Psoas muscle (tissue), 7 donors: ENCODE measurements at regions not wholly inside any gene's neighbourhood (a gene's known extent, or its start where the extent isn't known, plus 50 kb on each side); places are given as distances from the start of the nearest gene placed in this dataset.

Experiments
- ATAC-seq, 4 donors: fragments of 200-7000 bp; cut with Tn5 transposase; one replicate each; pipeline ENCODE4 v1.9.1; 2020; ENCODE audit warnings: moderate library complexity in 3 of 4, mild to moderate bottlenecking in 2 of 4
- DNase-seq, 2 donors: peaks; one replicate each; pipeline ENCODE4 v3.0.0-alpha.2; 2020
- H3K27ac ChIP-seq: fragments of 200-600 bp; one replicate; pipeline ENCODE4 v1.8.0; 2022
- H3K27me3 ChIP-seq, 3 donors: fragments of 200-600 bp in 1 of 3; one replicate each; pipeline versions ENCODE4 v1.6.1 to v1.8.0; 2013 to 2022; ENCODE audit warnings: low read length in 2 of 3, mild to moderate bottlenecking in 2 of 3, moderate library complexity in 1 of 3; ENCODE audit not compliant: insufficient read depth in 3 of 3
- H3K36me3 ChIP-seq, 2 donors: fragments of 200-600 bp in 1 of 2; one replicate each; pipeline versions ENCODE4 v1.6.1 to v1.8.0; 2013 to 2022; ENCODE audit warnings: low read depth in 1 of 2, mild to moderate bottlenecking in 1 of 2, moderate library complexity in 1 of 2; ENCODE audit not compliant: insufficient read depth in 1 of 2
- H3K4me1 ChIP-seq: fragments of 200-600 bp; one replicate; pipeline ENCODE4 v1.8.0; 2022
- H3K4me3 ChIP-seq: fragments of 200-600 bp; one replicate; pipeline ENCODE4 v1.8.0; 2022; ENCODE audit warnings: mild to moderate bottlenecking
- H3K9me3 ChIP-seq: fragments of 200-600 bp; one replicate; pipeline ENCODE4 v1.8.0; 2022
- WGBS, 3 donors: extraction: QIAGEN DNeasy Blood & Tissue Kit; methylation state at CpG; one replicate each; pipeline versions ENCODE4 v1.1.6 to v1.1.7; 2013; 5-methylcytosine and 5-hydroxymethylcytosine counted together
- intact Hi-C, 2 donors: fragments of 100-400 bp; cut with DNase I; formaldehyde crosslinking; loops; one replicate each; pipeline versions ENCODE4 v1.11.0 to v1.14.2; 2022
- TF ChIP-seq, protein P1 (sequence below): fragments of 200-600 bp; IDR thresholded peaks from one replicate; pipeline ENCODE4 v1.8.0; 2022; ENCODE audit warnings: antibody characterized with exemption
- donor health status: healthy with polysubstance abuse.
- donor health status: DM: no; HTN: no; CAD: no; lungs with moderate emphysema.
- donor health status: Bipolar disorder and iron deficiency.
- donor health status: healthy.
- donor health status: DM: yes; HTN: yes; CAD: no.
- donor health status: DM: no; HTN: no; CAD: no.
- donor health status: DM: yes; HTN: yes; CAD: no.

DNA sequence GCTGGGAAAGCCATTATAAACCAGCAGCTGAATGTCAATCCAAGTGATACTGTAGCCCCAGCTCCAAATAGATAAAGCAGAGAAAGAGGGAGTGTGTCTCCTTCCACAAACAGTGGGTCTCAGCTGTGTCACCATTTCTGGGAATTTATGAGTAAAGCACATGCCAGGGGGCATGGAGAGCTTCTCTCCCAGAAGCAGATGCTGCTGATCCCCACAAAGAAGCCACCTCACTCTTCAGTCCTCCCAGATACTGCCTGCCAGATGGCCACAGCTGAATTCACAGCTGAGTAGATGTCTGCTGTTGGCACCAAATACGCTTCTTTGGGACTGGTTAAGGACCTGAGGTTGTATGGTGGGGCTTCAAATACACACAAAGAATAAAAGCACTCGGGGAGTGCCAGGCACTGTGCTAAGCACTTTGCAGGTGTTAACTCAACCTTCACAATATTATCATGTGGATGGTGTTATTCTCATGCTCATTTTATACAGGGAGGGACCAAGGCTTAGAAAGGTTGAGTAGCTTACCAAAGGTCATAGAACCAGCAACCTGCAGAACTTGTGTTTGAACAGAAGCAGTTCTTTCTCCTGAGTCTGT lies 298.3 kb downstream of the CDH11 start:
- no peak for DNase-seq
- no peak for ATAC-seq
- intact Hi-C loops = no loop called here
- Histone ChIP-seq H3K4me1 (no peaks in the 10 kb centered on the region), H3K4me3 (no peak overlapping the region), H3K27ac (no peak overlapping the region), H3K27me3 (no peaks in the 10 kb centered on the region), H3K9me3 (no peaks in the 10 kb centered on the region), H3K36me3 (no peaks in the 10 kb centered on the region)
- TF ChIP-seq, protein P1, sequence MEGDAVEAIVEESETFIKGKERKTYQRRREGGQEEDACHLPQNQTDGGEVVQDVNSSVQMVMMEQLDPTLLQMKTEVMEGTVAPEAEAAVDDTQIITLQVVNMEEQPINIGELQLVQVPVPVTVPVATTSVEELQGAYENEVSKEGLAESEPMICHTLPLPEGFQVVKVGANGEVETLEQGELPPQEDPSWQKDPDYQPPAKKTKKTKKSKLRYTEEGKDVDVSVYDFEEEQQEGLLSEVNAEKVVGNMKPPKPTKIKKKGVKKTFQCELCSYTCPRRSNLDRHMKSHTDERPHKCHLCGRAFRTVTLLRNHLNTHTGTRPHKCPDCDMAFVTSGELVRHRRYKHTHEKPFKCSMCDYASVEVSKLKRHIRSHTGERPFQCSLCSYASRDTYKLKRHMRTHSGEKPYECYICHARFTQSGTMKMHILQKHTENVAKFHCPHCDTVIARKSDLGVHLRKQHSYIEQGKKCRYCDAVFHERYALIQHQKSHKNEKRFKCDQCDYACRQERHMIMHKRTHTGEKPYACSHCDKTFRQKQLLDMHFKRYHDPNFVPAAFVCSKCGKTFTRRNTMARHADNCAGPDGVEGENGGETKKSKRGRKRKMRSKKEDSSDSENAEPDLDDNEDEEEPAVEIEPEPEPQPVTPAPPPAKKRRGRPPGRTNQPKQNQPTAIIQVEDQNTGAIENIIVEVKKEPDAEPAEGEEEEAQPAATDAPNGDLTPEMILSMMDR = no peak
- 39 to 57% (median 44%) methylated on average over 2 of the region's 2 CpGs for WGBS, 3 donors

DNA sequence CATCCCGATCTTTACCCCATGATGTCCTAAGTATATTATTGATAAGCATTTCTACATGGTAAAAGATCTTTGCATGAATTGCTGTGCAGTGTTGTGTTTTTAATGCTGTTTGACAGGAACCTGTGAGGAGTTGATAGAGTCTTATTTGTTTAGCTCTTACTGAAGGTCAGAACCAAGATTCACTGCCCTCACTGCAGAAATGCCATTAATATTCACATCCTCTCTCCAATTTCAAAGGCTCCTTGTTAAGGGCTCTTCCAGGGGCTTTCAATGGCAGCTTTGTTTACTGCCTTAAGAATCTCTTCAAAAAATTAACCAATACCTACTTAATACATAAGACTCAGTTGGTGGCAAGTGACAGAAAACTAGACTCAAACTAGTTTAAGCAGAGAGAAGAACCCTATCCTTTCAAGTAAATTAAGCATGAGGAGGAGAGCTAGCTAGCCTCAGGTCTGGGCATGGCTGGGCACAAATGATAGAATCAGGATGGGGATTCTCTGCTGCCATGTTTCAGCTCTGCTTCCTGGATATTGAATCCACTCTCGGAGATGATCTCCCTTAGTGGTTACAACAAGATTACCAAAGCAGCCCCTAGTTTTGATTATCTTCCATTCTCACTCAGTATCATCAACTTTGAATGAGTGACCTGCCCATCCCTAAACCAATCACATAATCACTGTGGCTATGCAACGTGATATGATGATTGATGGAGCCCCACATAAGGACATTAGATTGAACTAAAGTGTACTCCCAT lies 311.8 kb downstream of the CDH11 start:
- ATAC-seq (no peak), DNase-seq (no peak)
- no peak overlapping the region for H3K4me3 ChIP-seq
- no peaks in the 10 kb centered on the region for H3K36me3 ChIP-seq
- no peaks in the 10 kb centered on the region for H3K27me3 ChIP-seq
- no peaks in the 10 kb centered on the region for H3K9me3 ChIP-seq
- WGBS, 3 donors = 88 to 90% (median 88%) methylated on average over 3 of the region's 3 CpGs
- no peaks in the 10 kb centered on the region for H3K4me1 ChIP-seq
- intact Hi-C loops = loop anchor here in 1 of 2 donors (10.0 kb wide), 1 partner anchor 65 kb away; no protein-coding TSS in a partner anchor
- TF ChIP-seq, protein P1 = no peak
- no peak overlapping the region for H3K27ac ChIP-seq

DNA sequence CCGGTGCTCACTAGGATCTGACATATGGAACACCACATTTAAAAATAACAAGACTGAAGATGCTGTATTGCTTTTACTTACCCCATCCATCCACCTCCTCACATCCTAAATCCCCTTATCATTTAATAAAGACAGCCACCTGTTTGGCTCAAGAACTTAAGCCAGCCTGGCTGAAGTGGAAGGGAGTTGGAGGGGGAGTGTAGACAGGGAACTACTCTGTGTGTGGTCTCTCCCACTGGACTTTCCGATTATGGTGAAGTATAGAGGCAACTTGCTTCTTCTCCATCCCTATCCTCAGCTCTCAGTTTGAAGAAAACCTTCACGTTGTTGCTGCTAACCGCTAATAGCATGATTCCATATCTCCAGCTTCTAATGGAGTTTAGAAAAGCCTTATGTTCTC lies 313.4 kb downstream of the CDH11 start:
- Histone ChIP-seq H3K36me3 (no peaks in the 10 kb centered on the region), H3K4me1 (no peaks in the 10 kb centered on the region)
- 21 to 31% (median 22%) methylated on average over 4 of the region's 4 CpGs for WGBS, 3 donors

DNA sequence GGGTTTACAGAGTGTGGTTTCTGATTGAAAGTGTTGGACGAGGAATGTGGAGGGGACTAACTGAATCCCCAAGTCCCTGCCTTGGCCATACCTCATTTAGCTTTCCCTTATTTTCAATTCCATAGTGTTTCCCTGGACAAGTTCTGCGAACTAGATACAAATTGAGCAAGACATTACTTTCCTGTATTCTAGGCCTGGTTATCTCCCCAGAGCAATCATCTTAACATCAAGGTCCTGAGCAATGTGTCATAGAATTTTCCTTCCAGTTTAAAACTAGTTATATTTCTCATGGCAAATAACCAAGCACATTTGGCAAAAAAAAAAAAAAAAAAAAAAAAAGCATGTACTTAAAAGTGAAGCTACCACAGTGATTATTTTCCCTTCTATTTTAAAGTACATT lies 330.1 kb downstream of the CDH11 start:
- no peaks in the 10 kb centered on the region for H3K36me3 ChIP-seq
- 82 to 89% (median 84%) methylated on average over 2 of the region's 2 CpGs for WGBS, 3 donors
- intact Hi-C loops = no loop called here
- no peaks in the 10 kb centered on the region for H3K9me3 ChIP-seq
- no peak for ATAC-seq
- no peaks in the 10 kb centered on the region for H3K4me1 ChIP-seq
- peaks cover 0 to 2% (median 0%) of the 10 kb centered on the region in 3 donors for H3K27me3 ChIP-seq
- no peak overlapping the region for H3K4me3 ChIP-seq
- TF ChIP-seq, protein P1 = no peak
- no peak for DNase-seq
- no peak overlapping the region for H3K27ac ChIP-seq

More for the DNA sequence above, 313.4 kb downstream of the CDH11 start:
- ATAC-seq = no peak
- Histone ChIP-seq H3K9me3 (no peaks in the 10 kb centered on the region), H3K27me3 (no peaks in the 10 kb centered on the region), H3K27ac (no peak overlapping the region), H3K4me3 (no peak overlapping the region)
- intact Hi-C loops = no loop called here
- TF ChIP-seq, protein P1 = no peak
- no peak for DNase-seq
